H1 (cell line): ENCODE measurements at regions not wholly inside any gene's neighbourhood (a gene's known extent, or its start where the extent isn't known, plus 50 kb on each side); places are given as distances from the start of the nearest gene placed in this dataset.

Experiments
- CTCF ChIA-PET: fragments of 300-600 bp; sonication (Branson Sonifier 250); formaldehyde crosslinking; loops from one replicate; lab custom pipeline; 2021; ENCODE audit not compliant: partially characterized antibody; lab: Charles Lee
- POLR2A ChIA-PET: fragments of 300-600 bp; sonication (Branson Sonifier 250); formaldehyde crosslinking; loops from one replicate; lab custom pipeline; 2021; ENCODE audit warnings: inconsistent platforms; ENCODE audit not compliant: partially characterized antibody; lab: Charles Lee
- DNase-seq, 2 experiments: peaks; one replicate each; pipeline versions ENCODE4 v3.0.0 to v3.0.0-alpha.2; 2010 to 2022; ENCODE audit warnings: low spot score in 2 of 2, low read depth in 1 of 2, mixed read lengths in 1 of 2
- FAIRE-seq: peaks from 2 replicates; lab custom pipeline; 2011; peaks lifted over from hg19 to GRCh38; lab: Jason Lieb, UNC
- H2AFZ ChIP-seq: 2 replicates; pipeline ENCODE4 v1.8.1; 2012; ENCODE audit warnings: low read length, inconsistent platforms
- H2AK5ac ChIP-seq: 2 replicates; pipeline ENCODE4 v1.6.1; 2013; ENCODE audit warnings: low read depth, low read length
- H2BK120ac ChIP-seq: replicated peaks from 2 replicates; pipeline ENCODE3; 2013; ENCODE audit warnings: low read depth, low read length, inconsistent platforms
- H2BK12ac ChIP-seq: 2 replicates; pipeline ENCODE4 v1.6.1; 2013; ENCODE audit warnings: low read depth, low read length
- H2BK15ac ChIP-seq: 2 replicates; pipeline ENCODE4 v1.6.1; 2013; ENCODE audit warnings: low read length
- H2BK20ac ChIP-seq: 2 replicates; pipeline ENCODE4 v1.6.1; 2013; ENCODE audit warnings: low read length
- H2BK5ac ChIP-seq: 2 replicates; pipeline ENCODE4 v1.6.1; 2013; ENCODE audit warnings: low read depth, low read length
- H3K14ac ChIP-seq: 2 replicates; pipeline ENCODE4 v1.6.1; 2013; ENCODE audit warnings: inconsistent platforms; ENCODE audit not compliant: insufficient read length
- H3K18ac ChIP-seq: 2 replicates; pipeline ENCODE4 v1.6.1; 2013; ENCODE audit warnings: low read length; ENCODE audit errors: extremely low read depth
- H3K23ac ChIP-seq: 2 replicates; pipeline ENCODE4 v1.6.1; 2013; ENCODE audit warnings: inconsistent platforms; ENCODE audit not compliant: insufficient read length
- H3K23me2 ChIP-seq: 2 replicates; pipeline ENCODE4 v1.6.1; 2013; ENCODE audit warnings: low read depth, low read length
- H3K27ac ChIP-seq: 2 replicates; pipeline ENCODE4 v1.6.1; 2011; ENCODE audit warnings: low read depth, low read length, inconsistent platforms
- H3K27me3 ChIP-seq, 4 experiments: replicated peaks in 1 of 4; 1 replicate in 1 of 4; 2 replicates in 3 of 4; pipeline versions ENCODE4 v1.6.1 to v1.8.1; 2011 to 2013; ENCODE audit warnings: low read length in 3 of 4, mild to moderate bottlenecking in 3 of 4, inconsistent platforms in 2 of 4, mixed read lengths in 2 of 4, moderate library complexity in 1 of 4; ENCODE audit not compliant: control insufficient read depth in 3 of 4, insufficient read depth in 3 of 4; ENCODE audit errors: extremely low read depth in 1 of 4
- H3K36me3 ChIP-seq, 4 experiments: 2 replicates each; pipeline versions ENCODE4 v1.6.1 to v1.8.1; 2011 to 2013; ENCODE audit warnings: mild to moderate bottlenecking in 4 of 4, low read length in 3 of 4, moderate library complexity in 2 of 4, control low read depth in 1 of 4, inconsistent platforms in 1 of 4; ENCODE audit not compliant: insufficient read depth in 4 of 4, control insufficient read depth in 2 of 4
- H3K4ac ChIP-seq: replicated peaks from 2 replicates; pipeline ENCODE3; 2013; ENCODE audit warnings: low read length, low read depth, mixed read lengths, inconsistent platforms; ENCODE audit not compliant: insufficient read length
- H3K4me1 ChIP-seq, 4 experiments: replicated peaks in 1 of 4; 1 replicate in 1 of 4; 2 replicates in 3 of 4; pipeline versions ENCODE4 v1.6.1 to v1.8.1; 2011 to 2013; ENCODE audit warnings: low read length in 3 of 4, inconsistent platforms in 2 of 4, mixed read lengths in 1 of 4; ENCODE audit not compliant: insufficient read depth in 4 of 4, control insufficient read depth in 3 of 4
- H3K4me2 ChIP-seq, 2 experiments: 2 replicates each; pipeline versions ENCODE4 v1.6.1 to v1.8.1; 2011 to 2013; ENCODE audit warnings: low read depth in 2 of 2, low read length in 2 of 2, control low read depth in 1 of 2, inconsistent platforms in 1 of 2, mild to moderate bottlenecking in 1 of 2; ENCODE audit not compliant: insufficient read depth in 1 of 2
- H3K4me3 ChIP-seq, 4 experiments: fragments of 200-600, 300-600 bp in 1 of 4; sonication (generic), shearing (Covaris generic), sonication (Bioruptor Twin) in 1 of 4; 2 replicates each; pipeline versions ENCODE4 v1.5.1 to v1.8.1; 2011 to 2016; ENCODE audit warnings: low read length in 4 of 4, low read depth in 3 of 4, control low read depth in 2 of 4, inconsistent platforms in 2 of 4, mild to moderate bottlenecking in 2 of 4, mixed read lengths in 1 of 4, moderate library complexity in 1 of 4; ENCODE audit not compliant: insufficient read depth in 2 of 4; ENCODE audit errors: extremely low read depth in 1 of 4
- H3K56ac ChIP-seq: replicated peaks from 2 replicates; pipeline ENCODE3; 2013; ENCODE audit warnings: low read depth, mild to moderate bottlenecking, mixed read lengths, low read length, inconsistent platforms; ENCODE audit not compliant: insufficient read length
- H3K79me1 ChIP-seq: 2 replicates; pipeline ENCODE4 v1.6.1; 2013; ENCODE audit warnings: low read depth, low read length, control low read depth
- H3K79me2 ChIP-seq, 2 experiments: 2 replicates each; pipeline versions ENCODE4 v1.6.1 to v1.8.1; 2012 to 2013; ENCODE audit warnings: low read length in 2 of 2, mild to moderate bottlenecking in 2 of 2, inconsistent platforms in 1 of 2; ENCODE audit not compliant: insufficient read depth in 2 of 2, control insufficient read depth in 1 of 2
- H3K9ac ChIP-seq, 4 experiments: replicated peaks in 1 of 4; 1 replicate in 1 of 4; 2 replicates in 3 of 4; pipeline versions ENCODE4 v1.6.1 to v1.8.1; 2011 to 2013; ENCODE audit warnings: low read depth in 3 of 4, low read length in 3 of 4, control low read depth in 2 of 4, mild to moderate bottlenecking in 2 of 4, moderate library complexity in 2 of 4, inconsistent platforms in 1 of 4; ENCODE audit errors: extremely low read depth in 1 of 4
- H3K9me3 ChIP-seq, 2 experiments: 2 replicates each; pipeline versions ENCODE4 v1.6.1 to v1.8.1; 2012 to 2013; ENCODE audit warnings: mild to moderate bottlenecking in 2 of 2, moderate library complexity in 2 of 2, control low read depth in 1 of 2, inconsistent platforms in 1 of 2, low read depth in 1 of 2, low read length in 1 of 2, mixed read lengths in 1 of 2; ENCODE audit not compliant: insufficient read depth in 2 of 2
- H4K20me1 ChIP-seq, 2 experiments: replicated peaks in 1 of 2; 2 replicates each; pipeline versions ENCODE3 to v1.8.1; 2011 to 2013; ENCODE audit warnings: inconsistent platforms in 2 of 2, low read length in 2 of 2, mild to moderate bottlenecking in 1 of 2; ENCODE audit not compliant: insufficient read depth in 2 of 2, control insufficient read depth in 1 of 2
- H4K5ac ChIP-seq: 2 replicates; pipeline ENCODE4 v1.6.1; 2013; ENCODE audit warnings: low read length, low read depth, mixed read lengths, inconsistent platforms; ENCODE audit not compliant: insufficient read length
- H4K8ac ChIP-seq: 2 replicates; pipeline ENCODE4 v1.8.0; 2013; ENCODE audit warnings: mild to moderate bottlenecking, moderate library complexity, low read length, inconsistent platforms; ENCODE audit not compliant: insufficient read depth; ENCODE audit errors: extremely low read depth
- H4K91ac ChIP-seq: replicated peaks from 2 replicates; pipeline ENCODE3; 2013; ENCODE audit warnings: low read length, mixed read lengths, inconsistent platforms; ENCODE audit not compliant: insufficient read length
- CTBP2 ChIP-seq: IDR thresholded peaks from 2 replicates; pipeline ENCODE4 v1.7.0; 2011; ENCODE audit warnings: borderline replicate concordance, mild to moderate bottlenecking, moderate library complexity, mixed read lengths, low read length; ENCODE audit not compliant: insufficient read depth, insufficient read length
- EGR1 ChIP-seq: IDR thresholded peaks from 2 replicates; pipeline ENCODE4 v1.6.1; 2011; ENCODE audit warnings: low read depth, low read length, borderline replicate concordance
- GABPA ChIP-seq: IDR thresholded peaks from 2 replicates; pipeline ENCODE4 v1.6.1; 2011; ENCODE audit warnings: mild to moderate bottlenecking, low read length, moderate library complexity, borderline replicate concordance; ENCODE audit not compliant: insufficient read depth
- JUN ChIP-seq: IDR thresholded peaks from 2 replicates; pipeline ENCODE4 v1.6.1; 2011; ENCODE audit warnings: low read depth, mild to moderate bottlenecking, improper control_type of control experiment, low read length
- KDM4A ChIP-seq: IDR thresholded peaks from one replicate; pipeline ENCODE4 v1.7.1; 2012; ENCODE audit warnings: low read depth, mild to moderate bottlenecking, moderate library complexity, low read length, inconsistent platforms; ENCODE audit not compliant: severe bottlenecking
- NANOG ChIP-seq: IDR thresholded peaks from 2 replicates; pipeline ENCODE4 v1.6.1; 2011; ENCODE audit warnings: low read length, low read depth, mild to moderate bottlenecking, inconsistent platforms; ENCODE audit not compliant: insufficient read depth, poor library complexity, severe bottlenecking
- POLR2AphosphoS5 ChIP-seq: IDR thresholded peaks from 2 replicates; pipeline ENCODE4 v1.6.1; 2011; ENCODE audit warnings: low read depth, low read length
- TEAD4 ChIP-seq: IDR thresholded peaks from 2 replicates; pipeline ENCODE4 v1.6.1; 2012; ENCODE audit warnings: low read depth, low read length, inconsistent platforms, mixed read lengths
- WGBS, 2 experiments: shearing (Covaris generic) in 1 of 2; methylation state at CpG; one replicate each; pipeline versions ENCODE4 v1.1.6 to v1.1.7; 2013 to 2015; ENCODE audit warnings: low lambda C conversion rate in 2 of 2, mixed read lengths in 2 of 2, inconsistent platforms in 1 of 2, low coverage in 1 of 2, missing lambda C conversion rate in 1 of 2; ENCODE audit not compliant: insufficient replicate concordance in 2 of 2, insufficient coverage in 1 of 2, insufficient read length in 1 of 2; ENCODE audit errors: extremely low coverage in 1 of 2, missing lambda C conversion rate in 1 of 2; 5-methylcytosine and 5-hydroxymethylcytosine counted together
- TF ChIP-seq, protein P1 (sequence below), 3 experiments: IDR thresholded peaks; 1 replicate in 2 of 3; 2 replicates in 1 of 3; pipeline versions ENCODE4 v1.5.1 to v1.6.1; 2011; ENCODE audit warnings: low read length in 3 of 3, mild to moderate bottlenecking in 3 of 3, inconsistent platforms in 2 of 3, low read depth in 1 of 3, moderate library complexity in 1 of 3; ENCODE audit not compliant: insufficient read depth in 1 of 3; ENCODE audit errors: control extremely low read depth in 1 of 3
- TF ChIP-seq, protein P2 (sequence below): IDR thresholded peaks from 2 replicates; pipeline ENCODE4 v1.6.1; 2012; ENCODE audit warnings: inconsistent platforms

DNA sequence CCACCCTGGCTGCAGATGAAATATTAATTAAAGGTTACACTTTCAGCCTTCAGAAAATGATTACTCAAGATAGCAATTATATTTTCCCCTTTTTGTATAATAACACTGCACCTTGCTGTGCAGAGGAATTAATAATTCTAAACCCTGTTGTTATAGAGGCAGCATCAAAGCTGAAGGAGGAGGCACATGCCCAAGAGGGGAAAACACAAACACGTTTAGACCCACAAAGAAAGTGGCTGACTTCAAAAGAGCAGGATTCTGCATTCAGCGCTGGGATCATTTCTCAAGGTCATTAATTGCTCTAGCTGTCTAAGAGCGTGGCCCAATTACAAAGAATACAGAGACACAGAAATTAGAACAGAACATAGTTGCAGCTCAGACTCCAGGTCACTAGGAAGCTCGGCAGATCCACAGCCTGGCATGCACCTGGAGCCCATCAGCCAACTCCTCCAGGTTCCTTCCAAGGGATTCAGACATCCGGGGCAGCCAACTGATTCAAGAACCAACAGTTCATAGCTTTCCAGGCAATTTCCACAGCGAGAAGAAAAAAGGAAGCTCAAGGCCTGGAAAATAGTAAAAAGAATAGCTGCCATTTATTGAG lies 102.3 kb upstream of the ID2 start:
- H3K27ac ChIP-seq = no peak overlapping the region
- H3K36me3 ChIP-seq = no peaks in the 10 kb centered on the region
- H4K5ac ChIP-seq = no peak overlapping the region
- H2AFZ ChIP-seq = no peak overlapping the region
- H3K4me1 ChIP-seq = peaks cover 0 to 14% (median 7%) of the 10 kb centered on the region in 4 experiments; a peak in 6 of 7 replicates
- no peak overlapping the region for H3K4me3 ChIP-seq
- no peak overlapping the region for H2BK5ac ChIP-seq
- no peak overlapping the region for H2BK12ac ChIP-seq
- no peak overlapping the region for H4K91ac ChIP-seq
- H2BK120ac ChIP-seq = no peak overlapping the region
- no peak for FAIRE-seq
- no peaks in the 10 kb centered on the region for H3K79me1 ChIP-seq
- H4K8ac ChIP-seq = no peak overlapping the region
- no peak overlapping the region for H2BK20ac ChIP-seq
- no peak overlapping the region for H3K23ac ChIP-seq
- no peak overlapping the region for H2BK15ac ChIP-seq
- CTCF ChIA-PET = interaction anchor here (1.1 kb wide), 1 partner anchor 11 kb away, joined by 3 read pairs; no protein-coding TSS in a partner anchor
- no peak overlapping the region for H3K4ac ChIP-seq
- no peak overlapping the region for H3K4me2 ChIP-seq
- POLR2A ChIA-PET = interaction anchor here (2.2 kb wide), 1 partner anchor 103 kb away, joined by 9 read pairs; the partner anchor contains the start of gene ID2
- H3K23me2 ChIP-seq = peaks cover 2% of the 10 kb centered on the region; the same call in 1 of the 2 replicates
- no peaks in the 10 kb centered on the region for H3K79me2 ChIP-seq
- no peak overlapping the region for H3K18ac ChIP-seq
- no peak overlapping the region for H2AK5ac ChIP-seq
- H3K9me3 ChIP-seq = no peaks in the 10 kb centered on the region
- peaks cover 0 to 2% (median under 1%) of the 10 kb centered on the region in 4 experiments; a peak in 3 of 7 replicates for H3K27me3 ChIP-seq
- peaks cover 0 to 2% of the 10 kb centered on the region in 2 experiments for H4K20me1 ChIP-seq
- no peak for DNase-seq
- H3K56ac ChIP-seq = no peak overlapping the region
- WGBS, 2 experiments = 86% methylated on average over 6 of the region's 6 CpGs; no CpG with 5 or more reads in 1 of the 2 experiments
- H3K14ac ChIP-seq = no peak overlapping the region
- no peak overlapping the region for H3K9ac ChIP-seq
- TF ChIP-seq TEAD4 = no peak
- TF ChIP-seq, protein P1, sequence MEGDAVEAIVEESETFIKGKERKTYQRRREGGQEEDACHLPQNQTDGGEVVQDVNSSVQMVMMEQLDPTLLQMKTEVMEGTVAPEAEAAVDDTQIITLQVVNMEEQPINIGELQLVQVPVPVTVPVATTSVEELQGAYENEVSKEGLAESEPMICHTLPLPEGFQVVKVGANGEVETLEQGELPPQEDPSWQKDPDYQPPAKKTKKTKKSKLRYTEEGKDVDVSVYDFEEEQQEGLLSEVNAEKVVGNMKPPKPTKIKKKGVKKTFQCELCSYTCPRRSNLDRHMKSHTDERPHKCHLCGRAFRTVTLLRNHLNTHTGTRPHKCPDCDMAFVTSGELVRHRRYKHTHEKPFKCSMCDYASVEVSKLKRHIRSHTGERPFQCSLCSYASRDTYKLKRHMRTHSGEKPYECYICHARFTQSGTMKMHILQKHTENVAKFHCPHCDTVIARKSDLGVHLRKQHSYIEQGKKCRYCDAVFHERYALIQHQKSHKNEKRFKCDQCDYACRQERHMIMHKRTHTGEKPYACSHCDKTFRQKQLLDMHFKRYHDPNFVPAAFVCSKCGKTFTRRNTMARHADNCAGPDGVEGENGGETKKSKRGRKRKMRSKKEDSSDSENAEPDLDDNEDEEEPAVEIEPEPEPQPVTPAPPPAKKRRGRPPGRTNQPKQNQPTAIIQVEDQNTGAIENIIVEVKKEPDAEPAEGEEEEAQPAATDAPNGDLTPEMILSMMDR (IDR thresholded peaks at IDR 0.05; ENCODE audit: control extremely low read depth in 1 of 3, insufficient read depth in 1 of 3, low read depth in 1 of 3, low read length in 3 of 3) = no peak
- TF ChIP-seq GABPA = no peak
- no peak for TF ChIP-seq KDM4A
- TF ChIP-seq JUN = no peak
- no peak for TF ChIP-seq POLR2AphosphoS5
- no peak for TF ChIP-seq CTBP2
- no peak for TF ChIP-seq NANOG
- no peak for TF ChIP-seq EGR1
- TF ChIP-seq, protein P2, sequence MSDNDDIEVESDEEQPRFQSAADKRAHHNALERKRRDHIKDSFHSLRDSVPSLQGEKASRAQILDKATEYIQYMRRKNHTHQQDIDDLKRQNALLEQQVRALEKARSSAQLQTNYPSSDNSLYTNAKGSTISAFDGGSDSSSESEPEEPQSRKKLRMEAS = no peak
